G401 (cell line): ENCODE measurements at regions not wholly inside any gene's neighbourhood (a gene's known extent, or its start where the extent isn't known, plus 50 kb on each side); places are given as distances from the start of the nearest gene placed in this dataset.
A peak's percentile ranks its signal among the peaks of the same experiment; 100 is the strongest.

Experiments used
- DNase-seq: peaks from one replicate; pipeline ENCODE4 v3.0.0-alpha.2; 2015; ENCODE audit warnings: low spot score
- in situ Hi-C: cut with HindIII; loops from 2 replicates; pipeline ENCODE4 v1.10.0; 2016; ENCODE audit warnings: low sequenced_read_pairs, mixed read lengths

- DNase-seq = no peak
- in situ Hi-C loops = no loop called here
Observed at GRCh38 chr7:115267503-115267902, 345.6 kb downstream of the MDFIC start.

DNA sequence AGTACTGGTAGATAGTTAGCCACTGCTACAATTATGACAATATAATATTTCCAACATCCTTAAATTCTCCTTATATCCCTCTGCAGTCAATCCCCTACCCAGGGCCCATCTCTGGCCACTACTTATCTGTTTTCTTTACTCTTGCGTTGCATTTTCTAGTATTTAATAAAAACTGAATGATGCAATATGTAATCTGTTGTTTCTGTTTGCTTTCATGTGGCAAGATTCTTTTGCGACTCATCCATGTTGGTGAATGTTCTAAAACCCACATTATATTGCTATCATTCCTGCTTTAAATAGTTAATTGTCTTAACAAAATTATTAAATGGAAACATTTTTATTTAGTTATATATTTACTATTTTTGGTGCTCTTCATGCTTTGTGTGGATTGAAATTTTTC is 338.5 kb downstream of the MDFIC start:
- in situ Hi-C loops = no loop called here
- DNase-seq = no peak

DNA sequence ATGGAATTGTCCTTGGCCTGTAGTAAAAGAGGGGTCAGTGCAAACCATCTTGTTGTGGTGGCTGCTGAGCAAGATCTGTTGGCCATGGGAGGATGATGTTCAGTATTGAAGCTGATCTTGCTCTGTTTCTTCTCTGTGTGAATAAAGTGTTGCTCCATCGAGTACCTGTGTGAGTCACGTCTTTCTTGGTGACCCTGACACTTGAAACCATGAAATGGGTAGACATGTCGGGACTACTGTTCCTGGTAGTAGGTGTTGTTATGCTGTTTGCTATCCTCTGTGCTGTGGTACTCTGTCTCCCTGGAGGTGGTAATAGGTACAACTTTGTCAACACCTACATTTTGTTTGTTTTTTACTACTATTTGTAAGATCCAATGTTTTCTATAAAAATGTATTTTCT is 330.6 kb downstream of the MDFIC start:
- in situ Hi-C loops = no loop called here
- DNase-seq = no peak

DNA sequence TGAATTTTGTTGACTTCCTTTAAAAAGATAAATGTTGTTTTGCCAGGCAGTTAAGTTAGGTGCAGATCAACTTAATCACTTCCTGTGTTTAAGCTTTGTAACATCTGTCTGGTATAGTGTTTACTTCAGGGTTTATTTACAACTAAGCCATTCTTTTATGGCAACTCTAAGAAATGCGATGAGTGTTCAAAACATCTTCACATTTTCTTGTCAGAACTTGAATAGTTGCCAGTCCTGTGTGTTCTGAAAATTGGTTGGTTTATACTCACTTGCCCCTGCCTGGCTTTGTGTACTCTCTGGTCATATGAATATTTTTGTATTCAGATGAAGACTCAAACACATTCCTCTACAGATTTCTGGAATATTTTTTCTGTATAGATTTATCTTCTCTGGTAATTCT is 327.2 kb downstream of the MDFIC start:
- in situ Hi-C loops = no loop called here
- DNase-seq = no peak

- in situ Hi-C loops = no loop called here
Observed at GRCh38 chr7:115241151-115241550, 319.3 kb downstream of the MDFIC start.

GRCh38 chr7:115240242-115240641 is 318.3 kb downstream of the MDFIC start:
- DNase-seq = no peak
- in situ Hi-C loops = no loop called here

More at GRCh38 chr7:115241151-115241550, 319.3 kb downstream of the MDFIC start:
- no peak for DNase-seq

GRCh38 chr7:115235075-115235474 is 313.2 kb downstream of the MDFIC start:
- no peak for DNase-seq
- in situ Hi-C loops = no loop called here

GRCh38 chr7:115233809-115234208 is 311.9 kb downstream of the MDFIC start:
- in situ Hi-C loops = no loop called here
- DNase-seq = no peak

- in situ Hi-C loops = no loop called here
- no peak for DNase-seq
Observed at GRCh38 chr7:115232041-115232440, 310.1 kb downstream of the MDFIC start.

GRCh38 chr7:115230882-115231571 is 309.1 kb downstream of the MDFIC start:
- peak; percentile 1 for DNase-seq
- in situ Hi-C loops = no loop called here

DNA sequence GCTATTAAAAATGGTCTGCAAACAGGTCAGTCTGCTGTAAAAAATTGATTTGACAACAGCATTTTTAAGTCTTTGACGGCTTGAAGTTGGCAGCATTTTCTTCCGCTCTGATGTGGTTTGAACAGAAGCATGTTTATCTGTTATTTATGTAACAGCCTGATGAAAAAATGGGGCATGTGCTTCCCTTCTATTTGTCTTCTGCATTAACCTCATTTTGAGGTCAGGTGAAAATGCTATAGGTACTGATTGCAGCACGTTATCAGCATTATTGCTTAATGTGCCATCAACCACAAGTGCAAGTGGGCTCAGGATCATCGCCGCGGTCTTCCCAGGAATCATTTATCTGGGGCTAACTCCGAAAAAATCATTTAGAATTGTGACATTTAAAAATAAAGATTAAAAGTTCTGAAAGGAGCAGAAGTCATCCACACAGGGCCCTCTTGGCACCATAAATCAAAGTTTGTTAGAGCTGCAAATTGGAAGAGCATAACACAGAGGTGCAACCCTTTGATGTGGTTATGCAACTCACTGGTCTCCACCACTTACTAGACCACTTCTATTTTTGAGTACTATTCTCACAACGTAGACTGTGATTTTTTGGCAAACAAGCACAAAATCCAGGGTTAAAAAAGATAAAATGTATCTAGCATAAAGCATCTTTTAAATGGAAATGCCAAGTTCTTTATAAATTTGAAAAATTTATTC is 307.7 kb downstream of the MDFIC start:
- DNase-seq = no peak
- in situ Hi-C loops = no loop called here

- in situ Hi-C loops = no loop called here
- no peak for DNase-seq
Observed at GRCh38 chr7:115227473-115228235, 305.8 kb downstream of the MDFIC start.

- in situ Hi-C loops = no loop called here
- no peak for DNase-seq
Observed at GRCh38 chr7:115226410-115226809, 304.5 kb downstream of the MDFIC start.

DNA sequence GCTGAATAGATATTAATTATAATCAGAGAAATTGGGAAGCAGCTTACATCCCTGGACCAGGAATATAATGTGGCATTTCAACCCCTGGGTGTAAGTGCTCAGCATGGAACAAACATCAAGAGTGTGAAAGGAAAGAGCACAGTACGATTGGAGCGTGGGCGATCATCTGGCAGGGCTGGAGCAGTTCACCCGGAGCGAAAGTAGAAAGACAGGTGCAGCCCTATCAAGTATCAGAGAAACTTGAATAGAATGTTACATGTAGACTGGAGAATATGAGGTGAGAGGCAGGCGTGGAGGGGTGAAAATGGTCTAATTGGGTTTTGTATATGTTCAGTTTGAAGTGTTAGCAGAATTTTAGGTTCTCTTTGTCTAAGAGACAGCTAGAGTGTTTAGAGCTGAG is 303.0 kb downstream of the MDFIC start:
- in situ Hi-C loops = no loop called here
- no peak for DNase-seq

DNA sequence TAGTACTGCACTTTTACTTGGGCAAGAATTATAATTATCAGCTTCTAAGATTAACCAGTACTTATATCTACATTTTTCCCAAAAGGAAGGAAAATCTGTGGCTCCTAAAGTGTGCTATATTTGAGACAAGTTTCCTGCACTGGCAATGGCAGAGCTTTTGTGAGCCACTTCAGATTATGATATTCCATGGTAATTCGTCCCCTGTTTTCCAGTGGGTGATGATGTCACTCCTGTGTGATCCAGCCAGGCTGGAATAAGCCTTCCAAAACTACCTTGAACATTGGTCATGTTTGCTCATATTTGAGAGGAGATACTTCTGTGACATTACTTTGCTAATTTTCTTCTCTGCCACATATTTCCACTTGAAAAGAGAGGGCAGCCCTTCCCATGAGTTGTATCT is 302.1 kb downstream of the MDFIC start:
- in situ Hi-C loops = no loop called here
- no peak for DNase-seq

DNA sequence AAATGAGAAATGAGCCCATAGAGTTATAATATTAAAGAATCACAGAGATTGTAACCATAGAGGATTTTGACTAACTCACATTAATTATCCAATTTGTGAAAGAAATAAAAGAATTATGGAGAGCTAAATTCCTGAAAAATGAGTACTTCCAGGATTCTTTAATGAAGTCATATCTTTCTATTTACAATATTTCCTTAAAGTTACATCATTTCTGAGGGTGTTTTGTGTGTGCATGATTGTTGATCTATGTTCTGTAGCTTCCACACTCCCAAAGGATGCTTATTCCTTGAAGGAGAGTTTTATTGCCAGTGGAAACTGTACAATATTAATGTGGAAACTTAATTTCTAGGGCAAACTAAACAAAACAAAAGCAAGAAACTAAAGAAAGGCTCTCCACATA is 299.6 kb downstream of the MDFIC start:
- DNase-seq = no peak
- in situ Hi-C loops = no loop called here

- no peak for DNase-seq
- in situ Hi-C loops = no loop called here
Observed at GRCh38 chr7:115218076-115218475, 296.2 kb downstream of the MDFIC start.

- no peak for DNase-seq
- in situ Hi-C loops = no loop called here
Observed at GRCh38 chr7:115217373-115217772, 295.5 kb downstream of the MDFIC start.

DNA sequence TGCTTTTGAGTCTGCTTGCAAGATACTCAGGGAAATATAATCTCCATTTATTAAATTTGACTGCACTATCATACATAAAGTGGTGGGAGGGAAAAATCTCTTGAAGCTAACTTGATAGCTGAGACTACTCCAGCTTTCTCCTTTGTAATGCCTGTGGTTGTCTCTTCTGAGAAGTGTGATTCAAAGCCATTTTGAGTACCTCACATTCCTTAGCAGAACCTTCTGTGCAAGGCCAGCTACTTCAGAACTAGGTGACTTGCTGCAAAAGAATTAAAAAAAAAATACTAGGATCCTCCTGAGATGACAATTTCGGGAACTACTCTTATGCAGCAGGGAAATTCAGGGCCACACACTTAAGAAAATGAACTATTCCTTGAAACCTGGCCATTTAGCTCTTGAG is 294.8 kb downstream of the MDFIC start:
- in situ Hi-C loops = no loop called here
- DNase-seq = no peak

- in situ Hi-C loops = no loop called here
Observed at GRCh38 chr7:115211171-115211570, 289.3 kb downstream of the MDFIC start.

More at GRCh38 chr7:115211171-115211570, 289.3 kb downstream of the MDFIC start:
- no peak for DNase-seq
